DND-41 (cell line): ENCODE measurements at regions not wholly inside any gene's neighbourhood (a gene's known extent, or its start where the extent isn't known, plus 50 kb on each side); places are given as distances from the start of the nearest gene placed in this dataset.

ENCODE experiments used
- ATAC-seq: fragments of 200-7000 bp; cut with Tn5 transposase; 3 replicates; pipeline ENCODE4 v1.9.1; 2021; ENCODE audit warnings: low read depth; ENCODE audit not compliant: insufficient read depth
- DNase-seq: peaks from one replicate; pipeline ENCODE4 v3.0.0-alpha.2; 2020
- H2AFZ ChIP-seq: 2 replicates; pipeline ENCODE4 v1.6.0; 2012; ENCODE audit warnings: low read depth, low read length
- H3K27ac ChIP-seq: 2 replicates; pipeline ENCODE4 v1.5.1; 2012; ENCODE audit warnings: low read length, inconsistent platforms
- H3K27me3 ChIP-seq: fragments of 200-600 bp; sonication (generic); 2 replicates; pipeline ENCODE4 v1.6.0; 2012; ENCODE audit warnings: low read length, mild to moderate bottlenecking, inconsistent platforms; ENCODE audit not compliant: insufficient read depth, poor library complexity
- H3K36me3 ChIP-seq: 2 replicates; pipeline ENCODE4 v1.5.1; 2012; ENCODE audit warnings: low read length, inconsistent platforms; ENCODE audit not compliant: insufficient read depth
- H3K4me1 ChIP-seq: 2 replicates; pipeline ENCODE4 v1.5.1; 2012; ENCODE audit warnings: mild to moderate bottlenecking, low read length; ENCODE audit not compliant: insufficient read depth
- H3K4me2 ChIP-seq: 2 replicates; pipeline ENCODE4 v1.6.0; 2012; ENCODE audit warnings: mild to moderate bottlenecking, moderate library complexity, low read length, inconsistent platforms; ENCODE audit not compliant: insufficient read depth
- H3K4me3 ChIP-seq, 2 experiments: fragments of 200-600 bp in 1 of 2; shearing (Covaris generic) in 1 of 2; 2 replicates each; pipeline ENCODE4 v1.5.1; 2012 to 2016; ENCODE audit warnings: inconsistent platforms in 2 of 2, low read length in 2 of 2, mild to moderate bottlenecking in 2 of 2, low read depth in 1 of 2, moderate library complexity in 1 of 2
- H3K79me2 ChIP-seq: 2 replicates; pipeline ENCODE4 v1.6.0; 2012; ENCODE audit warnings: low read length, inconsistent platforms; ENCODE audit not compliant: insufficient read depth
- H3K9ac ChIP-seq: 2 replicates; pipeline ENCODE4 v1.6.0; 2012; ENCODE audit warnings: low read depth, mild to moderate bottlenecking, inconsistent platforms, low read length, moderate library complexity
- H3K9me3 ChIP-seq: 2 replicates; pipeline ENCODE4 v1.5.1; 2012; ENCODE audit warnings: low read length, moderate library complexity, mild to moderate bottlenecking, inconsistent platforms; ENCODE audit not compliant: insufficient read depth, severe bottlenecking
- H4K20me1 ChIP-seq: 2 replicates; pipeline ENCODE4 v1.6.0; 2012; ENCODE audit warnings: low read length; ENCODE audit not compliant: insufficient read depth
- EZH2 ChIP-seq: IDR thresholded peaks from 3 replicates; pipeline ENCODE4 v1.6.1; 2012; ENCODE audit warnings: borderline replicate concordance, low read depth, mild to moderate bottlenecking, moderate library complexity, low read length, inconsistent platforms; ENCODE audit not compliant: severe bottlenecking
- TF ChIP-seq, protein P1 (sequence below): IDR thresholded peaks from 2 replicates; pipeline ENCODE4 v1.5.1; 2012; ENCODE audit warnings: borderline replicate concordance, low read length, moderate library complexity, mild to moderate bottlenecking; ENCODE audit not compliant: poor library complexity, severe bottlenecking; ENCODE audit errors: extremely low read depth

DNA sequence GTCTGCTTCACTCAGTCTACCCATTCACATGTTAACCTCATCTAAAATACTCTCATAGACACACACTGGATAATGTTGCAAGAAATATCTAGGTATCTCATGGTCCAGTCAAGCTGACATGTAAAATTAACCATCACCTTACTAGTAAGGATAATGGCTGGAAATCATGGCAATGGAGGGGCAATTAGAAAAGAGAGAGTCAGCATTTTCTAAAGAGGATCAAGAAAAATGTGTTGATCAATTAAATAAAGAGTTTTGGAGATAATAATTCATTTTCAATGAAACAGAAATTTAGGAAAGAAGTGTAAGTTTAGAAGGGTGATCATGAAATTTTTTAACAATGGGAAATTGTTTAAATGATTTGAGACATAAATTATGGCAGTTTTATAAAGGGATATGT lies 1914.1 kb upstream of the IGFBP7 start:
- no peak overlapping the region for H3K4me3 ChIP-seq
- no peaks in the 10 kb centered on the region for H3K9me3 ChIP-seq
- TF ChIP-seq, protein P1, sequence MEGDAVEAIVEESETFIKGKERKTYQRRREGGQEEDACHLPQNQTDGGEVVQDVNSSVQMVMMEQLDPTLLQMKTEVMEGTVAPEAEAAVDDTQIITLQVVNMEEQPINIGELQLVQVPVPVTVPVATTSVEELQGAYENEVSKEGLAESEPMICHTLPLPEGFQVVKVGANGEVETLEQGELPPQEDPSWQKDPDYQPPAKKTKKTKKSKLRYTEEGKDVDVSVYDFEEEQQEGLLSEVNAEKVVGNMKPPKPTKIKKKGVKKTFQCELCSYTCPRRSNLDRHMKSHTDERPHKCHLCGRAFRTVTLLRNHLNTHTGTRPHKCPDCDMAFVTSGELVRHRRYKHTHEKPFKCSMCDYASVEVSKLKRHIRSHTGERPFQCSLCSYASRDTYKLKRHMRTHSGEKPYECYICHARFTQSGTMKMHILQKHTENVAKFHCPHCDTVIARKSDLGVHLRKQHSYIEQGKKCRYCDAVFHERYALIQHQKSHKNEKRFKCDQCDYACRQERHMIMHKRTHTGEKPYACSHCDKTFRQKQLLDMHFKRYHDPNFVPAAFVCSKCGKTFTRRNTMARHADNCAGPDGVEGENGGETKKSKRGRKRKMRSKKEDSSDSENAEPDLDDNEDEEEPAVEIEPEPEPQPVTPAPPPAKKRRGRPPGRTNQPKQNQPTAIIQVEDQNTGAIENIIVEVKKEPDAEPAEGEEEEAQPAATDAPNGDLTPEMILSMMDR = no peak
- TF ChIP-seq EZH2 = no peak
- H3K79me2 ChIP-seq = no peaks in the 10 kb centered on the region
- H2AFZ ChIP-seq = no peak overlapping the region
- no peak overlapping the region for H3K27ac ChIP-seq
- no peaks in the 10 kb centered on the region for H3K27me3 ChIP-seq
- H3K4me1 ChIP-seq = no peaks in the 10 kb centered on the region
- H3K36me3 ChIP-seq = no peaks in the 10 kb centered on the region
- ATAC-seq = no peak
- no peak overlapping the region for H3K4me2 ChIP-seq
- no peak overlapping the region for H3K9ac ChIP-seq
- DNase-seq = no peak
- no peaks in the 10 kb centered on the region for H4K20me1 ChIP-seq

DNA sequence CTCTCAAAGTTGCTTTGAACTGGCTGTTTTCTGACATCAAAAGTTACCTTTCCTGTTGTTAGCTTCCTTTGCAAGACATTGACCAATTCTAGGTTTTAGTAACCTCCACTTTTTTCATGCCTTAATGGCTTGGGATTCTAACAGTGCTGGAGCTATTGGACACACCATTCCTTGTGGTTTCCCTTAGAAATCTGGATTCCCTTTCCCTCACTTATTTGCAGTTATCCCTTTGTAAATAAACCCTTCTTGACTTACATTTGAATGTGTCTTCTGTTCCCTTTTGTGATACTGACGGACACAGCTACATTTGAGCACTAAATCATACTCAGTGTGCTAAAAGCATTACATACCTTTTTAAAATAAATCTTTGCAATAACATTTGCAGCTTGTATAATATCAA lies 1927.6 kb upstream of the IGFBP7 start:
- ATAC-seq = no peak
- Histone ChIP-seq H3K27ac (no peak overlapping the region), H3K4me2 (no peak overlapping the region), H3K4me1 (no peaks in the 10 kb centered on the region), H3K9ac (no peak overlapping the region), H2AFZ (no peak overlapping the region), H3K27me3 (no peaks in the 10 kb centered on the region), H4K20me1 (no peaks in the 10 kb centered on the region), H3K9me3 (no peaks in the 10 kb centered on the region), H3K36me3 (no peaks in the 10 kb centered on the region), H3K4me3 (no peak overlapping the region), H3K79me2 (no peaks in the 10 kb centered on the region)
- TF ChIP-seq EZH2 = no peak
- TF ChIP-seq, protein P1 = no peak
- no peak for DNase-seq

DNA sequence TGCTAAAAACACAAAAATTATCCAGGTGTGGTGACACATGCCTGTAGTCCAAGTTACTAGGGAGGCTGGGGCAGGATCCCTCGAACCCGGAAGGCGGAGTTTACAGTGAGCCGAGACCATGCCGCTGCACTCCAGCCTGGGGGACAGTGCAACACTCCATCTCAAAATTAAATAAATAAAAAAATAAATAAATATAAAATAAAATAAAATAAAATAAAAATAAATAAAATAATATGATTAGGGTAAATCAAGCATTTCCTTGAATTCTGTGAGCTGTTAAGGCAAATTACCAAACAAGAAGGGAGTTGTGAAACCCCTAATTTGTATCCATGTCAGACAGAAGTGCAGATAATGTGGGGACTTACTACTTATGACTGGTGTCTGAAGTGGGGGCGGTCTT lies 1928.9 kb upstream of the IGFBP7 start:
- no peak for DNase-seq
- Histone ChIP-seq H3K27ac (no peak overlapping the region), H3K9ac (no peak overlapping the region), H3K27me3 (no peaks in the 10 kb centered on the region), H2AFZ (no peak overlapping the region), H3K9me3 (no peaks in the 10 kb centered on the region), H3K4me3 (no peak overlapping the region), H3K36me3 (no peaks in the 10 kb centered on the region), H3K4me2 (no peak overlapping the region), H4K20me1 (no peaks in the 10 kb centered on the region), H3K4me1 (no peaks in the 10 kb centered on the region), H3K79me2 (no peaks in the 10 kb centered on the region)
- TF ChIP-seq, protein P1 = no peak
- TF ChIP-seq EZH2 = no peak
- no peak for ATAC-seq
